Astrocyte of the cerebellum (primary cell): ENCODE measurements at regions not wholly inside any gene's neighbourhood (a gene's known extent, or its start where the extent isn't known, plus 50 kb on each side); places are given as distances from the start of the nearest gene placed in this dataset.
"Not testable (repeated sequence)": the region's sequence is repeated elsewhere in the genome, so short reads cannot be mapped to it uniquely, and the experiment has no call there.

Experiments
- DNase-seq: peaks from one replicate; pipeline ENCODE4 v3.0.0-alpha.2; 2011; ENCODE audit warnings: low read depth
- H3K4me3 ChIP-seq: 2 replicates; pipeline ENCODE4 v1.5.1; 2011; ENCODE audit warnings: mild to moderate bottlenecking, low read depth, low read length, moderate library complexity
- CTCF ChIP-seq: IDR thresholded peaks from 2 replicates; pipeline ENCODE4 v1.5.1; 2012; ENCODE audit warnings: low read length, low read depth, moderate library complexity, mild to moderate bottlenecking; ENCODE audit errors: missing control alignments
- in situ Hi-C: cut with HindIII; loops from 2 replicates; pipeline ENCODE4 v1.10.0; 2017; ENCODE audit warnings: low sequenced_read_pairs

GRCh38 chrX:114508756-114509155 is 75.1 kb upstream of the HTR2C start:
- no peak for TF ChIP-seq CTCF
- in situ Hi-C loops: no loop called here
- peak; percentile 3 for DNase-seq
- H3K4me3 ChIP-seq: no peak overlapping the region

DNA sequence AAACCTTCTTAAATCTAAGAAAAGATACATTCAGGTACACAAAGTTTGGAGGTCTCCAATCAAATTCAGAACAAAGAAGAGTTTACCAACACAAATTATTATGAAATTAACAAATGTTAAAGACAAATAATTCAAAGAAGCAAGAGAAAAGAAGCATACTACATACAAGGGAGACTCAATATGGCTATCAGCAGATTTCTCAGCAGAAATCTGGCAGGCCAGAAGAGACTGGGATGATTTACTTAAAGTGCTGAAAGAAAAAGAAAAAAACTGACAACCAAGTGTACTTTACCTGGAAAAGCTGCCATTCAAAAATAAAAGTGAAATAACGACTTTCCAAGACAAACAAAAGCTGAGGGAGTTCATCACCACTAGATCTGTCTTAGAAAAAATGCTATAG is 64.4 kb upstream of the HTR2C start:
- no peak for DNase-seq
- in situ Hi-C loops: no loop called here
- H3K4me3 ChIP-seq: no peak overlapping the region
- TF ChIP-seq CTCF: no peak

GRCh38 chrX:114520701-114521100 is 63.2 kb upstream of the HTR2C start:
- DNase-seq, H3K4me3 ChIP-seq, in situ Hi-C loops: not testable (repeated sequence)

DNA sequence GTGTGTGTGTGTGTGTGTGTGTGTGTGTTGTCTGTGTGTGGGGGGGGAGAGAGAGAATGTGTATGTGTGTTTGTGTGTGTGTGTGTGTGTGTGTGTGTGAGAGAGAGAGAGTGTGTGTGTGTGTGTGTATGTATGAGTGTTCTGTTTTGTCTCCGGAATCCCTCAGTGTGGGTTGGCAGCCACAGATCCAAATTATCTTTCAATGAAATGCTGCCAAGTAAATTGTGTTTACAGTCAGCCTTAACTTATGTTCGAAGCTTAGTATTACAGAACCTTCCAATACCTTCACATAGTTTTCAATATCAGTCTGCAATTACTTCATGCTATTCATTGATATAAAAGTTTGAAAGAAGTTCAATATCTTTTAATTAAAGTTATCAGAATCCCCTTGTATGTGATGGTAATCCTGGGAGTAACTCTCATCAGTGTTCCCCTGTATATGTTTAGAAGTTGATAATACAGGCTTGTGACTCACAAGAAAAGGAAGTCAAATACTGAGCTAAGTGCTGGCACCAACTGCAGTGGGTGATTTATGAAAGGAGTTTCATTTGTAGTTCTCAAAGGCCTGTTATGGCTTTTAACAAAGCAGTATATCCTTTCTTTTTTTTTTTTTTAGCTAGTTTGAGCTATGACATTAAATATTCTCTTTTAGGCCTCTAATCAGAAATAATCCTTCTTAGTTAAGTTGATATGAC is 51.6 kb upstream of the HTR2C start:
- no peak for DNase-seq
- TF ChIP-seq CTCF: no peak
- in situ Hi-C loops: no loop called here
- H3K4me3 ChIP-seq: no peak overlapping the region
